PFSK-1 (cell line): ENCODE measurements at regions not wholly inside any gene's neighbourhood (a gene's known extent, or its start where the extent isn't known, plus 50 kb on each side); places are given as distances from the start of the nearest gene placed in this dataset.

Experiments used
- FOXP2 ChIP-seq: optimal IDR thresholded peaks from 2 replicates; pipeline ENCODE3; 2011; ENCODE audit warnings: borderline replicate concordance, control low read depth, inconsistent platforms; ENCODE audit not compliant: insufficient read depth; ENCODE audit errors: extremely low read length, extremely low read depth
- POLR2AphosphoS5 ChIP-seq: IDR thresholded peaks from 2 replicates; pipeline ENCODE4 v1.6.1; 2012; ENCODE audit warnings: low read depth, mild to moderate bottlenecking, control low read depth, low read length, moderate library complexity
- SIN3A ChIP-seq: IDR thresholded peaks from 2 replicates; pipeline ENCODE4 v1.6.1; 2012; ENCODE audit warnings: mild to moderate bottlenecking, low read length, moderate library complexity, borderline replicate concordance; ENCODE audit not compliant: insufficient read depth
- TAF1 ChIP-seq: IDR thresholded peaks from 2 replicates; pipeline ENCODE4 v1.6.1; 2012; ENCODE audit warnings: low read length, control low read depth, borderline replicate concordance; ENCODE audit not compliant: insufficient read depth
- TF ChIP-seq, protein P1 (sequence below), 2 experiments: IDR thresholded peaks; 2 replicates each; pipeline versions ENCODE4 v1.6.1 to v1.8.0; 2011 to 2012; ENCODE audit warnings: low read depth in 2 of 2, low read length in 2 of 2, control low read depth in 1 of 2, inconsistent platforms in 1 of 2, mild to moderate bottlenecking in 1 of 2, moderate library complexity in 1 of 2; ENCODE audit not compliant: insufficient read depth in 1 of 2

GRCh38 chr1:187794561-187794960 lies 965.8 kb downstream of the PLA2G4A start:
- TF ChIP-seq POLR2AphosphoS5 (no peak), SIN3A (no peak), TAF1 (no peak), FOXP2 (no peak)
- TF ChIP-seq, protein P1, sequence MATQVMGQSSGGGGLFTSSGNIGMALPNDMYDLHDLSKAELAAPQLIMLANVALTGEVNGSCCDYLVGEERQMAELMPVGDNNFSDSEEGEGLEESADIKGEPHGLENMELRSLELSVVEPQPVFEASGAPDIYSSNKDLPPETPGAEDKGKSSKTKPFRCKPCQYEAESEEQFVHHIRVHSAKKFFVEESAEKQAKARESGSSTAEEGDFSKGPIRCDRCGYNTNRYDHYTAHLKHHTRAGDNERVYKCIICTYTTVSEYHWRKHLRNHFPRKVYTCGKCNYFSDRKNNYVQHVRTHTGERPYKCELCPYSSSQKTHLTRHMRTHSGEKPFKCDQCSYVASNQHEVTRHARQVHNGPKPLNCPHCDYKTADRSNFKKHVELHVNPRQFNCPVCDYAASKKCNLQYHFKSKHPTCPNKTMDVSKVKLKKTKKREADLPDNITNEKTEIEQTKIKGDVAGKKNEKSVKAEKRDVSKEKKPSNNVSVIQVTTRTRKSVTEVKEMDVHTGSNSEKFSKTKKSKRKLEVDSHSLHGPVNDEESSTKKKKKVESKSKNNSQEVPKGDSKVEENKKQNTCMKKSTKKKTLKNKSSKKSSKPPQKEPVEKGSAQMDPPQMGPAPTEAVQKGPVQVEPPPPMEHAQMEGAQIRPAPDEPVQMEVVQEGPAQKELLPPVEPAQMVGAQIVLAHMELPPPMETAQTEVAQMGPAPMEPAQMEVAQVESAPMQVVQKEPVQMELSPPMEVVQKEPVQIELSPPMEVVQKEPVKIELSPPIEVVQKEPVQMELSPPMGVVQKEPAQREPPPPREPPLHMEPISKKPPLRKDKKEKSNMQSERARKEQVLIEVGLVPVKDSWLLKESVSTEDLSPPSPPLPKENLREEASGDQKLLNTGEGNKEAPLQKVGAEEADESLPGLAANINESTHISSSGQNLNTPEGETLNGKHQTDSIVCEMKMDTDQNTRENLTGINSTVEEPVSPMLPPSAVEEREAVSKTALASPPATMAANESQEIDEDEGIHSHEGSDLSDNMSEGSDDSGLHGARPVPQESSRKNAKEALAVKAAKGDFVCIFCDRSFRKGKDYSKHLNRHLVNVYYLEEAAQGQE (IDR thresholded peaks at IDR 0.05; ENCODE audit: insufficient read depth in 1 of 2, low read depth in 2 of 2, low read length in 2 of 2), result no peak
